ENCODE measurements at regions not wholly inside any gene's neighbourhood (a gene's known extent, or its start where the extent isn't known, plus 50 kb on each side); places are given as distances from the start of the nearest gene placed in this dataset.
"Not testable (repeated sequence)": the region's sequence is repeated elsewhere in the genome, so short reads cannot be mapped to it uniquely, and the experiment has no call there.

DNA sequence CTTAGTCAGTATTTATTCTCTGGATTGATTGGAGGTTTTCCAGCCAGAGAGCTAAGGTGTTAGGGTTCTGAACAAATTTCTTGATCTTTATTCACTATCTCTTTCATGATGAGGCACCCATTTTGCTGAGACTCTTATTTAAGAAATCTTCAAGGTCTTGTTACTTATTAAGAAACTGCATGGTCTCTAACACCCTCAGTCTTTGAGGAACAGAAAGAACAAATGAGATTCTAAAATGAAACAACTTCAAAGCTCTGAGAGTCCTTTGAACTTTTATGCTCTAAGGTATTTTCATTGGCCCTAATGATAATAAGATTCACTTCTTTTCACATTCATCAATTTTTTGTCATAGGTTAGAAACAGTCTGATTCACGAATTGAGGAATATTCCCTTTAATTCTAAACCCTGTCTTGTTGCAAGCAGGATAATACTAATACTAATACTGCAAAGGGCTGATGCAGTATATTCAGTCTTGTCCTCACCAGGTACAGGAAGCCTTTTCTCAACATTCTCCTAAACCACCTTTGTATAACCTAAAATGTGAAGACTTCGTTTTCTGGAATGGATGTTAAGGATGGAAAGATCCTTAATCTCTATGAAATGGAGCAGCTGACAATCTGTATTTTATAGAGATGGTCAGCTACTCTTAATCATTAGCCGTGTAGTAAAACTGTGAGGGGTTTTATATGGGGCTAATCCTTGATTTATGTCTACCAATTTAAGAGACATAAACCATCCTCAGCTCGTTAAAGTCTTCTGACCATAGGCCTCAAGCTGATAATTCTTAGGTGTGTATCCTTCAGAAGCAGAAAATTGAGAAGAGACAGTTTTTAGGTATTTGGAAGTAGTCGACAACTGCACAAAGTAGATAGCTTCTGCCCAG is 198.3 kb downstream of the OTOL1 start:
- DNase-seq = no peak

DNA sequence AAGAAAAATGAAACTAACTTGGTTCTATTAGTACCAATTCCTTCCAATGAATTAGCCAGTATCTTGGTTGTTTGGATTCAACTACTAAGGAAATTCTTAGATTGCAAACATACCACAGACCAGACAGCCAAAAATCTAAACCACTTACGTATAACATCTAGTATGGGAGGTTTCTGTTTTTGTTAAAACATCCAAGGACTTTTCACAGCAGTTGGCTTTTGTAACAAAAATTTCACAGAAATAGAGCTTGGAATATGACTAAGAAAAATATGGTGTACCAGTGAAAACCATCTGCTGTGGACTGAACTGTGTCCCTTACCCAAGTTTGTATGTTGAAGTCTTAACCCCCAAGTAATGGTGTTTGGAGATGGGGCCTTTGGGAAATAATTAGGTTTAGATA is 199.2 kb downstream of the OTOL1 start:
- DNase-seq = no peak

DNA sequence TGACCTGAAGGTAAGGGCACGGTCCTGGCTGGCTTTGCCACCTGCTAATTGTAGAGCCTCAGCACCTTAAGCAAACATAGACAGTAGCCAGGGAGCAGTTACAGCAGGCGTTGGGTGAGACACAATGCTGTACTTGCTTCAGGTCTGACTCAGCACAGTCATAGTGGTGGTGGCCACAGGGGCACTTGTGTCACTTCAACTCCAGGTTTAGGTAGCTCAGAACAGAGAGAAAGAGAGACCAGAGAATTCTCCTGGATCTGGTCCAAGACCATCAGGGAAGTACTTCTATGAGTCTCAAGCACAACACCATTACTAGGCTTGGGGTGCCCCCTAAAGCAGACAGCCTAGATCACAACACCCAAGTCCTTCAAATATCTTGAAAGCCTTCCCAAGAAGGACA is 204.4 kb downstream of the OTOL1 start:
- DNase-seq = no peak

DNA sequence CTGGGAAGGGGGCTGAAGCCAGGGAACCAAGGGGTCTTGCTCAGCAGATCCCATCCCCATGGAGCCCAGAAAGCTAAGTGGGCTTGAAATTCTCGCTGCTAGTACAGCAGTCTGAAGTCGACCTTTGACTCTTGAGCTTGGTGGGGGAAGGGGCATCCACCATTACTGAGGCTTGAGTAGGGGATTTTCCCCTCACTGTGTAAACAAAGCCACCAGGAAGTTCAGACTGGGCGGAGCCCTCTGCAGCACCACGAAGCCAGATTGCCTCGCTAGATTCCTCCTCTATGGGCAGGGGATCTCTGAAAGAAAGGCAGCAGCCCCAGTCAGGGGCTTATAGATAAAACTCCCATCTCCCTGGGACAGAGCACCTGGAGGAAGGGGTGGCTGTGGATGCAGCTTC is 210.6 kb downstream of the OTOL1 start:
- DNase-seq = not testable (repeated sequence)

DNA sequence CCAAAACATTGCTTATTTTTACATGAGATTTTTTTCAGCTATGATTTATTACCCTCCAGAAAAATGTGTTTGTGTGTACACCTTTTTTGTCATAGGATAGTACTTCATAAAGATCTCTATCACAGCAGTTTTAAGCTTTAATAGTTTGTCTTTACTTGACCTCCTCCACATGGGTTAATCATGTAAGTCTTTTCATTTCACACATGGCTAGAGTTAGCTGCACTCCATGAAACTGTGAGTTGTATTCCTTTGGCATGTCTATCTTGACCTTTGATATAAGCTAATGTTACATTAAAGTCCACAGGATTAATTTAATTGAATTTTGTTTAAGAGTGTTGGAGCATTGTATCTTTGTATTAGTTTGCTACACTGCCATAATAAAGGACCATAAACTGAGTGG is 217.1 kb downstream of the OTOL1 start:
- no peak for DNase-seq

DNA sequence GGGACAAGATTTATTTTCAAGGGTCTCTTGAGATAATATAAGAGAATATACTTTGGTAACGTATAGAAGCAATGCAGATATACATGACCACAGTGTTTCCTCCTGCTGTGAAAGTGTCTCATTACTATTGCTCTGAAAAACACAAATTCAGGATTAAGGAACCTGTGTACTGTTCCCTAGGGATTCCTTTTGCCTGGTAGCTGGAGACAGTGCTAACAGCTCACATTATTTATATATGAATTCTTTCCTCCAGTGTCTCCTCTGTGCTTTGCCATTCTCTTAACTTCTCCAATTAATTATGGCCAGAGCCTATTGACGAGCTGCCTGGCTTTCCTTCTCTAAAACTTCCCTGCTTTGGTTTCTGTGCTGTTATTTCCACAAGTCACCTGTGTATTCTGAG is 235.4 kb downstream of the OTOL1 start:
- no peak for DNase-seq

DNA sequence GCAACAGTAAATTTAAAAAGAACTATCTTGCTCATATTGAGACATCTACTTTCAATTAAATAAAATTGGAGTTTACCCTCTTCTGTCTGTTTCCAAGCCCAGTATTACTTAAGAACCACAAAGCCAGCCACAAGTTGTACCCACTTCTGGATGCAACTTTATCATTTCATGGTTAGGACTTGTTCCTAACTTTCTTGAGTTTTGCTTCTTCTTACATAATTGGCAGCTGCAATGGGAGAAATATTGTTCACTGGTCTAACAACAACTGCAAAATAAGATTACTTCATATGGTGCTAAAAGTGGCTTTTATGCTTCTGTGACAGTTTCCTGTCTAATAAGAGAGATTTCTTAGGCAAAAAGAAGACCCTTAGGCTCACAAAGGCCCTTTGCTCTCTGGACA is 240.6 kb downstream of the OTOL1 start:
- no peak for DNase-seq

DNA sequence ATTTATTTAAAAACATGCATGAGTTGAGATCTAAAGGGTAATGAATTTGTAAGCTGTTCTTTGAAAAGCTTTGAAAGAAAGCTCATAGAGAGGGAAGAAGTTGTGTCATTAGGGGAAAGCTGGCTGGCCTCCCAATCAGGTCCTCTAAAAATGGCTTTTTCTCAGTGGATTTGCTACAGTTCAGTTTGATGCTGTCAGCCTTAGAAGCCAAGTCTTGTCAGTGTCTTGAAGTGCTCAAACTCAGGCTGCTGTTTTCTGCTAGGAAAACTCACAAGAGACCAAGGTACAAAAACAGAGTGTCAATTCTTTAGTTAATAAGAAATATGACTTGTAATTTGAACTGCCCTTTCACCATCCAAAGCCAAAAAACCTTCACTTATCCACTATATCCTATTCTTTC is 243.8 kb downstream of the OTOL1 start:
- no peak for DNase-seq

DNA sequence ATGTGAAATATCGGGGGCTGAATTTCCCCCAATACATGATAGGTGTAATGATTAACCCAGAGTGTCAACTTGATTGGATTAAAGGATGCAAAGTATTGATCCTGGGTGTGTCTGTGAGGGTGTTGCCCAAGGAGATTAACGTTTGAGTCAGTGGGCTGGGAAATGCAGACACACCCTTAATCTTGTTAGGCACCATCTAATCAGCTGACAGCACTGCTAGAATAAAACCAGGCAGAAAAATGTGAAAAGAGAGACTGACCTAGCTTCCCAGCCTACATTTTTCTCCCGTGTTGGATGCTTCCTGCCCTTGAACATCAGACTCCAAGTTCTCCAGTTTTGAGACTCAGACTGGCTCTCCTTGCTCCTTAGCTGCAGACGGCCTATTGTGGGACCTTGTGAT is 247.8 kb downstream of the OTOL1 start:
- no peak for DNase-seq

DNA sequence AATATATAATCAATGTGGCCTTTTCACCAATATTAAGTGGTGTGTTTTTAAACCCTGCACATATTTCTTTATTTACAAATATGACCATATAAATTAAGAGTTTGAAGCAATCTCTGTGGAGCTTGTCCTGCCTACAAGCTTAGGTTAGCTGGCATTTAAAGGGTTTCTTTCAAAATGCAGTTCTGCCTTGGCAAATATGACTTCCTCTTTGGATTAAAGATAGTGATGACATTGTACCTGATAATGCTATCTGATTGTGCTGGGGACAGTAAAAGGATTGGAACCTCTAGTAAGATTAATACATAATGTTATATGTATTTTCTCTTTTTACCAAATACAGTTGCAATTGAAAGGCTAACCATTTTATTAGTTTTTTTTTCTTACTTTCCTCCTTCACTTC is 249.1 kb downstream of the OTOL1 start:
- no peak for DNase-seq

DNA sequence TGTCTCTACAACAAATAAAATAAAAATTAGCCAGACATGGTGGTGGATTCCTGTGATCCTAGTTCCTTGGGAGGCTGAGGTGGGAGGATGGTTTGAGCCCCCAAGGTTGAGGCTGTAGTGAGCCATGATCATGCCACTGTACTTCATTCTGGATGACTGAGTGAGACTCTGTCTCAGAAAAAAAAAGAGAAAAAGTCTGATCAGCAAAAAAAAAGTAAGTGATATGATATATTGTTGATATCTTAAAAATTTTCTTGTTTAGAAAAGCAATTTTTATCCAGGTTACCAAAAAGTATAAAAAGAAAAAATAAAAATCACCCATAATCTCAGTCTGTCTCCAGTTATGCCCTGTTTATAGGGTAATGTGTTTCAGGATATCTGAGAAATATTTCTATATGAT is 251.4 kb downstream of the OTOL1 start:
- no peak for DNase-seq

DNA sequence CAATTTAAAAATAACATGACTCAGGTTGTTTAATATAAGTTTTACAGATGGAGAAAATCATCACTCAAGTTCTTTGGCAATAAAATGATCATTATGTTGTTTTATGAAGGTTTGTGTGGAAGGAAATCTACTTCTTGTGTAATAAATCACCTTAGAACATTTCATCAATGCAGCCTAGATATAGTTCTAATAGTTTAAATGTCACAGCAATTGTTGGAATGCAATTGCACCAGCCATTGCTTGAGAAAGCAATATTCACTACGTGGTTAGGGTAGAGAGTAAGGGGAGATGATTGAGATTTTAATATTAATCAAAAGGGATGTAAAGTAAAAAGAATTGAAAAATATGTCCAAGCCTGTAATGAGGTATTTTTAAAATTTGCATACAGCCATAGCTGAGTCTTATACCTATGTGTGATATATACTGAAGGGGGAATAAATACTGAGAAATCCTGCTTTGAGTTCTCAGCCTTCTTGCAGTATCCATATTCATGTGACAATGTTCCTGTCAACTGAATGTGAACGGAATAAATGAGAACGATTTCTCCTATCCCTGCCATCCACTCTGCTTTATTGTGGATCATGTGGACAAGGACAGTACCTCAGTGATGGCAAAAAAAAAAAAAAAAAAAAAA is 257.9 kb downstream of the OTOL1 start:
- DNase-seq = no peak

DNA sequence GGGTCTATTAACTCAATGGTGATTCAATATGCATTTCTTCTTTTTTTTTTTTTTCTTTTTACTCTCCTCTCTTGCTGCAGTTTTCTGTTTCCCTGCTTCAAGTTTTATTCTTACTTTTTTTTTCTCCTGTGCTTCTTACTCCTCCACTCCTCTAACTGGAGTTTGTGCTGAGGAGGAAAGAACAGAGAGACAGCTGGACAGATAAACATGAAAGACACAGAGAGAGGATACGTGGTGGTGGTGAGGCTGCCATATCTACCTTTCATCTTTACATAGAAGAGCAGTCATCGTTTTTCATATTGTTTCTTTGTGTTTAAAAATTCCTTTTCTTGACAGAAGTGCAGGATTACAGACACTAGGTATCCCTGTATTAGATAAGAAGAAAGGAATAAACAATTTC is 262.8 kb downstream of the OTOL1 start:
- DNase-seq = no peak

DNA sequence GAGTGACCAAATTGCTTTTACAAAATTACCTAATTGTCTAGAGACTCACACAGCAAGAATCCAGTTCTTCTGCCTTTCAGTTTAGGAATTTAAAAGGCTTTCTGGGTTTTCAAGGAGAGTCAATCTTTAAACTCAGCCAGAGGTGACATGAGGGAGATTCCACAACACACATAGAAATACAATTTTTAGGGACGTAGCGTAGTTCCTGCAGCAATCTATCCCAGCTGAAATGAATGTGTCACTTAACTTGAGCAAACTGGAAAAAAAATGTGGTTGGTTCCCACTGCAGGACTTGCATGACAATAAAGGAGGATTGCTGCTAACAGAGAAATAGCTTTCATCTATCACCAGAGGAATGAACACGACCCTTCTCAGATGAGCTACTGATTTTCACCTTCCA is 269.7 kb downstream of the OTOL1 start:
- no peak for DNase-seq

DNA sequence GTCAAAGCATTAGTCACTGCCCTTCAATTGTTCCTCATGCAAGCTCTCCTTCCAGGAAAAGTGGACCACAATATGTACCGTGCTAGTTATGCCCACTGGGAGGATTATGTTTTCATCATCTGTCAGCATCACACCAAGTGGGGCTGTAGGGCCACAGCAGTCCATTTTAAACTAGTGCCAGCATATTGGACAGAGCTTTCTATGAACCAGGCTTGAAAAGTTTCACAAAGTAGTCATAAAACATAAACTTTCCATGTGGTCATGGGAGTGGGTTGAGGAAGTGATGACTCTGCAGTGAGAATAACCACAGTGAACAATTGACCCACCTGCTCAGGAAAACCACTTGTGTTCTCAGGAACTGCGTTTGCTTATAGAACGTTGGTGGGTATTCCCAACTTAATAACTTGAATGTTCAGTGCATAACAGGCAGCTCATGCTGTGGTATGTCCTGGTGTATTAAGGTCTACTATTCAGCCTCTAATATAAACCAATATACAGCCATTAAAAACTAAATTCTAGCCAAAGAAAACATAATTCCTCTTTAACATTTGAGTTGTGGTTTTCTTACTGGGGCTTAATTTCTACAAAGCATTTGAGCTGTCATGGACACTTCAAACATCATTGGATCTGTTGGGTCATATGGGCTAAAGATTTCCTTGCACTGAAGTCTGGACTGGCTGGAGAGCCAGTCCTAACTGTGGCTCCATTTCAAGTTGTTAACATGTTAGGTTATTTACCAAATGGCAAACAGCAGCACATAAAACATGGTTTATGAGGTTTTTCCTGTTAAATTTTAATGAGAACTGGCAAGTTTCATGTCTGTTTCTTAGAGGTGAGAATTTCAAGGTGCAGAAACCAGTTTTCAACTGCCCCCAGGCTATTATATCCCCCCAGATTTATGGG is 274.1 kb downstream of the OTOL1 start:
- DNase-seq = peak; percentile 1

DNA sequence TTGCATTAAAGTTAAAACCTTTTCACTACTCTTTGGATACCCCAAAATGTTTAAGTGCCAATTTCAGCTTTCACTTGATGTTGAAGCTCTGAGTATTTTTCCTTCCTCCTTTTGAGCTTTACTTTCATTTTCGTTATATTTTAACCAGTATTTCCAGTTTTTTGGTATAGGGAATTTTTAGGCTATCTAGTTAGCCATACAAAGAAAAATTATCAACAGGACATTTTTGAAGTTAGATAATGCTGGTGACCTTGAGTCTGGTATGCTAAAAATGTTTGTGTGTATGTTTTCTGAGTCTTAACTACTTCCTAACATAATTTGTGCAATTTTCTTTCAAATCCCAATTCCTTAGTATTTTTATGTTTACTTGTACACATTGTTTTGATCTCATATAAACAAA is 284.8 kb downstream of the OTOL1 start:
- DNase-seq = peak; percentile 25

DNA sequence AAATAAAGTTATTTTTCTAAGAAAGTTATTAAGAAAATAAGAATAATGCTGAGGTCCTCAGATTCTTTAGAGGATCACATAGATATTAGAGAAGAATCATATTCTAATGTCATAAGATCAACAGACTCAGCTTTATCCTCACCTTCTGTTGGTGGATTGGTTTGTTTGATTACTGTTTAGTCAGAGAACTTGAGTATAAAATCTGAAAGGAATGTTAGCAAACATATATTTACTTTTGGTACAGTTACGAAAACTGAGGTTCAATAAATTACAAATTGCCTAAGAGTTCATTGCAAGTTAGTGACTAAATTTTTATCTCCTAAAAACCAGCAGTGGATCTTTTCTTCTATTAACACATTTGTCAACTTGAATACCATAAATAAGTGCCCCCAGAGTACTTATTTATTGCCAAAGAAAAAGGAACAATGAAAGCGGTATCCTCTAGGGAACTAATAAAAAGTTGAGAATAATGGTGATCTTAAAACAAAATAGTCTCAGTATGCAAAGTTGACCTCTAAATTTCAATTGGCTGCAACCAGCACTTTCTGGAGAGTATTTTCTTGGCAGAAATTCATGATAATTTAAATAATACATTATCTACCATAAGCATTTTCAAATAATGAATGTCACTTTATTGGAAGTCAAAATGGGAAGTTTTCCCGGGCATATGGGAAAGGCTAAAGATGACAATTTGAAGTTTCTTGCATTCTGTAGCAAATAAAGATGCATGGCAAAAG is 296.8 kb downstream of the OTOL1 start:
- DNase-seq = no peak

DNA sequence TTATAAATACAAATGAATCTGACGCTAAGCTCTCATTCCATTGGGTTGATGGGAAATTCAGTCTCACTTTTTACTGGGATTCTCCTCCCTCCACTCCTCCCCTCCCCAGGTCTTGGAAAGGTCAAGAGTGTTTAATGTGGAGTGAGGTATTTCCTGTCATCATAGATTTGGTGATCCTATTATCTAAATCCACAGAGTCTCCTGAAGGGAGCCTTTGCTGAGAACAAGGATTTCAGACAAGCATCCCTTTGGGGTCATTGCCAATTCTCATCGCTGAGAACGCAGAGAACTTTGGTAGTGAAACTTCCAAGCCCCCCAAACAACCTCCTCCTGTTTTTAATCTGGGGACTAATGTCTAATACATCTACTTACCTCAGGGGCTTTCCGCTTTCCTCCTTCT is 297.9 kb downstream of the OTOL1 start:
- no peak for DNase-seq

DNA sequence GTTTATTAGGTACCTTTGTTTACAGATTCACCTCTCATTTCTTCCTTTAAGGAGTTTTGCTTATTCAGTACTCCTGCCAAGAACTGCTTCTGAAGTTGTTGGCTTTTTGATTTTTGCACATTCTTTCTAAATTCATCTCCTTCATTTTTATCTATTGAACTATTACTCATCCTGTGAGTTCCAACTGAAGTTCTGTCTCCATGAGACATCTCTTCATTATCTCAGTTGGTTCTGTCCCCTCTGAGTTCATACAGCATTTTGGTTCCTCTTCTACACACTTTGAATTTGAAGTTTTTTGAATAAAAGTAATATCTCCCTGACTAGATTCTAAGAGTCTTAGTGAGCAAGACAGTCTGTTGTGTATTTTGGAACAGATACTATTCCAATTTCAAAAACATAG is 299.7 kb downstream of the OTOL1 start:
- no peak for DNase-seq

DNA sequence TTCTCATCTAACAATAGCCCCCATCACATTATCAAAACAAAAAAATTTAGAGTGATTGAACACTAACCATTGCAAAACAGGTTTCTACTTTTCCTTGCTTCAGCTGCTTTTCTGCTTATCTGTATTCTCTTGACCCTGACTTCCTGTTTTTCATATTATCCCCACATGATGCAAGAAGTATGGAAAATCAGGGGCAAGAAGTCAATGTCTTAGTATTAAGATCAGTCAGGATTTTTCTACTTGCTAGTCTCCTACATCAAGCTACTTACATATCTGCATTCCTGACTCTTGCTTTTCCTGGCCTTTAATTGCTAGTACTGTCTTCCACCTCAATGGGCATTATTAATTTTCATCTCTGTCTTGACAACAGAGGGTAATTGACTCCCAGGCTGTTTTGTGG is 300.2 kb downstream of the OTOL1 start:
- DNase-seq = no peak

DNA sequence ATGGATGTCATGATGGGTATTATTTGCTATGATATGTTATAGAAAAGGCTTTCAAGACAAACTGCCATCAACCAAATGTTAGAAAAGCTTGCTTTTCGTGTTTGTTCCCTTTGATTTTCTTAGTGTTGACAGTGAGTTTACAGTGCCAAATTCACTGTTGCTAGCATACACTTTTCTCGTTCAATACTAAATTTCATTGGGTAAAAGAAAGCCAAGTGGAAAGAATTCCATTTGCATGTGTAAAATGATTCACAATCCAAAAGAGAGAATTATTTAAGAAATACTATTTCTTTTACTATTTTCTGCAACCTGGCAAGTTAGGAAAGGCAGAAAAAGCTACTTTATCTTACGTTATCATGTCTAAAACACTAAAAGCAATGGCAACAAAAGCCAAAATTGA is 301.4 kb downstream of the OTOL1 start:
- no peak for DNase-seq

DNA sequence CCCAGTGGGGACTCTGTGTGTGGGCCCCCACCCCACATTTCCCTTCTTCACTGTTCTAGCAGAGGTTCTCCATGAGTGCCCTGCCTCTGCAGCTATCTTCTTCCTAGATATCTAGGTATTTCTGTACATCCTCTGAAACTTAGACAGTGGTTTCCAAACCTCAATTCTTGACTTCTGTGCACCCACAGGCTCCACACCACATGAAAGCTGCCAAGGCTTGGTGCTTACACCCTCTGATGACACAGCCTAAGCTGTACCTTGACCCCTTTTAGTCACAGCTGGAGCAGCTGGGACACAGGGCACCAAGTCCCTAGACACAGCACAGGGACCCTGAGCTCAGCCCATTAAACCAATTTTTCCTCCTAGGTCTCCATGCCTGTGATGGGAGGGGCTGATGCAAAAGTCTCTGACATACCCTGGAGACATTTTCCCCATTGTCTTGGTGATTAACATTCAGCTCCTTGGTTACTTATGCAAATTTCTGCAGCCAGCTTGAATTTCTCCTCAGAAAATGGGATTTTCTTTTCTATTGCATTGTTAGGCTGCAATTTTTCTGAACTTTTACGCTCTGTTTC is 304.5 kb downstream of the OTOL1 start:
- DNase-seq = no peak

DNA sequence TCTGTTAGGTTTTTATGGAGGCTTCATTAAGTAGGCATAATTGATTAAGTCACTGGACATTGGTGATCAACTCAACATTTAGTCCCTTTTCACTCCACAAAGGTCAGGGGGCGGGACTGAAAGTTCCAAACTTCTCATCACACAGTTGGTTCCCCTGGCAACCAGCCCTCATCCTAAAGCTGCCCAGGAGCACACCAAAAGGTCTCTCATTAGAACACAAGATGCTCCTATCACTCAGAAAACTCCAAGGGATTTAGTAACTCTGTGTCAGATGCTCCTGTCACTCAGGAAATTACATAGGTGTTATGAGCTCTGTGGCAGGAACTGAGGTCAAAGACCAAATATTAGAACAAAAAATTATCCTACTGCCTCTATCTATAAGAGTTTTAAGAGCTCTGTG is 321.5 kb downstream of the OTOL1 start:
- no peak for DNase-seq

All from inflammatory macrophage treated with lipopolysaccharide for 4 hours (primary cell).